Stimulated activated CD4-positive, alpha-beta T cell treated with anti-CD3 and anti-CD28 coated beads, Interleukin-15, amount 100 ng/mL, for 48 hours (primary cell): ENCODE measurements at regions not wholly inside any gene's neighbourhood (a gene's known extent, or its start where the extent isn't known, plus 50 kb on each side); places are given as distances from the start of the nearest gene placed in this dataset.

Experiments
- DNase-seq, 2 donors: peaks; one replicate each; pipeline ENCODE4 v3.0.0-alpha.2; 2020; ENCODE audit warnings: low read depth in 2 of 2

DNA sequence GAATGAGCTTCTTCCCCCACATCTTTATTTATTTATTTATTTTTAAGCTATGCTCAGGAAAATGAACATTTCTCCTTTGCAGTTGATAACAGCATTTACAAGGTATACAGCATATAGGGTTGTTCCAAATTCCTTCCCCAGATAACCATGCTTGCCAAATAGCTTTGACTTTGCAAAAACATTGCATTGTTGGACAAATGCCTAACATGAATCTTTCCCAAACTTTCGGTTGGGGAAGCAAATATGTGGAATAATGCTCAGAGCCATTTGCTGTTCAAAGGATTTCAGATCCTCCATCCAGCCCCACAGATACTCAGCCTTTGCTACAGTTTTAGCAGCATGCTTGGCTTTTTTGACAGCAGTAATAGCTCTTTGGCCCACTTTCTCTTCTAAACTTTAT, 127.2 kb upstream of the AGA start:
- no peak for DNase-seq

- no peak for DNase-seq
Observed at GRCh38 chr4:177573507-177573906, 131.3 kb upstream of the AGA start.

- DNase-seq, result no peak
Observed at GRCh38 chr4:177574446-177574845, 132.2 kb upstream of the AGA start.

DNA sequence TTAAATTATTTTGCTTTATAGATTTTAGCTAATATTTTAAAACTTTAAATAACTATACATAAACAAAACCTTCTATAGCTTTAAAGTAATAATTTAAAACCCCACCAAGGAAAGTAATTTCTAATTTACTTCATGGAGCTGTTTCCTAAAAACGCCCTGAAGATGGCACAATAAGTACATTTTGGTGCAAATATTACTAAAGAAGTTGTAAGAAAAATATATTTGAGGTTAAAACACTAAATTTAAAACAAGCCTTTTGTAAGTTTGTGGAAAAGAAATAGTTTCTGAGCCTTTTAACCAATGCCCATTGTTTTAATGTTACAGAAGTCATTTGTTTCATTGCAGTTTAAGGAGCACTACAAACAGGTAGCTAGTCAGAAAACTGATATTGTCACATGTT, 137.4 kb upstream of the AGA start:
- no peak for DNase-seq

GRCh38 chr4:177582992-177583391, 140.8 kb upstream of the AGA start:
- DNase-seq, result no peak

- no peak for DNase-seq
Observed at GRCh38 chr4:177587989-177588388, 145.8 kb upstream of the AGA start.

DNA sequence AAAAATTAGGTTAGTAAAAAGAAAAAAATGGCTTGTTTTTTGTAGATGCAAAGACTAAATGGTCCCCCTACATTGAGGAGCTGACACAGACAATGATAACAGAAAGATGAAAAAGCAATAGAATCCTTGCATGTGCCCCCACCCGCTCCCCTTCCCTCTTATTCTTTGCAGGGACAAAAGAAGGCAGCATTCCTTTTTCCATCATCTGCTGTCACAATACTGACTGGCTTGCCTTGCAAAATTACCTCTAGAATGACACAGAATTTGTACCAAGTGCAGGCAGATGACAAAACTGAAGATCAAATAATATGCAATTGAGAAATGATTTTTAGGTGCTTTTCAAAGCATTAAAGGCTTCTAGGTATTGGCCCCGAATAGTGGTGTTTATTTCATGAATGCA, 153.1 kb upstream of the AGA start:
- no peak for DNase-seq

- DNase-seq, result peak; percentile 30 to 34
Observed at GRCh38 chr4:177596035-177596434, 153.8 kb upstream of the AGA start.

DNA sequence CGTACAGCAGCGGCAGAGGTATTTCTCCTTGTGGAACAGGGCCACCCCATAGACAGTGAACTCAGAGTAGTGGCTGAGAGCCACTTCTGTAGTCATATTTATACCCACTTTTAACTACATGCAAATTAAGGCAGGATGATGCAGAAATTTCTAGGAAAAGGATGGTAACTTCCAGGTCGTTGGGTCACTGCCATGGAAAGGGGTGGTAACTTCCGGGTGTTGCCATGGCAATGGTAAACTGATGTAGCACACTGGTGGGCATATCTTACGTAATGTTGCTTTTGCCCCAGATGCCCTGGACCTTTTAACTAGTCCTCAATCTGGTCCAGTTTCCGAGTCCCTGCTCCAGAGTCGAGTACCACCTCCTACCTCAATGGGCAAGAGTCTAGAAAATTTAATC, 154.8 kb upstream of the AGA start:
- no peak for DNase-seq

GRCh38 chr4:177605252-177605651, 163.0 kb upstream of the AGA start:
- DNase-seq, result no peak

GRCh38 chr4:177607111-177607573, 164.9 kb upstream of the AGA start:
- DNase-seq, result no peak

GRCh38 chr4:177611974-177612664, 169.9 kb upstream of the AGA start:
- no peak for DNase-seq

DNA sequence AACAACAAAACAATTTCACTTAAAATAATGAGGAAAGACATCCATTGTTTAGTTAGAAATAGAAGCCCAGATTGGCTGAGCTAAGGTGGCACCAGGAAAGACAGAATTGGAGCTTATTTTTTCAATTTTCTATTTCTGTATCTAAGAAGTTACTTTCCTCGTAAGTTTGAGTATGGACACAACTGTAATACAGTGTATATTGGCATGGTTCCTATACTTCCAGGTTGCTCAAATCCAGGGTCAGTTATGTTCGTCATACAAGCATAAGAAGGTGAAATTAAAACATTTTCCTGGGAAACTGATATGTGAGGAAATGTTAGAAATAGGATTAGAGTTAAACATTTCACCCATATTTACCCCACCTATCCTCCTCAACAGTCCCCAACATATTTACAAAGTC, 170.4 kb upstream of the AGA start:
- no peak for DNase-seq

DNA sequence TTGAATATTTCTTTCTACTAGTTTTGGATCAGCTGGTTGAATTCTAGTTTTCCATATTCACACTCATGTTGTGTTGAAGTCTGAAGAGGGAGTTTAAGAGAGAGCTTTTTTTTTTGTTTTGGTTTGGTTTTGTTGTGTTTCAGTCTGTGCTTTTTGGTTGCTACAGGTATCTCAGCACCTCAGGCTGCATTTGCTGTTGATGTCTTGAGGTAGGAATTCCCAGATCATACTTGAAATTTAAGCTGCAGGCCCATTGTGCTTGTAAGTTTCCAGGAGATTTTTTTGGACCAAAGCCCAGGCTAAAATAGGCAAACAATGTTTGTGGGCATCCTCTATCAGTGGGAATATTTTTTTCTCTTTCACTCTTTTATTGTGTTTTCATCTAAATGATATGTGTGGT, 190.2 kb upstream of the AGA start:
- no peak for DNase-seq

GRCh38 chr4:177638871-177639270, 196.6 kb upstream of the AGA start:
- DNase-seq, result no peak

- DNase-seq, result no peak
Observed at GRCh38 chr4:177640864-177641263, 198.6 kb upstream of the AGA start.

DNA sequence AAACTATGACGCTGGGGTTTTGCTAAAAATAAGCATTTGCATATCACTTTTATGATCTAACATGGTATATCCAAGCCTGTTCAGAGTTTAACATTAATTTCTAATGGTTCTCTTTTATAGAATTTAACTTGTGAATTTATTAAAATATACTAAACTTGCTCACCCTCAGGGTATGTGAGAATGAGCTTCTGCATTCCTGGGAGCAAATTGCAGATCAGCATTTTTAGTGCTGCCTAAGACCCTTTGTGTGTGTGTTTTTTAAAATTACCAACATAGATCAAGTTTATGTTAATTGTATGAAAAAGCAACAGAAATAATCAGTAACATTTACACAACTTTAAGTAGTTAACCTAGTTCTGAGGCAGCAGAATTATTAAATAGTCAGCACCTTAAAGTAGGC, 218.0 kb upstream of the AGA start:
- no peak for DNase-seq

DNA sequence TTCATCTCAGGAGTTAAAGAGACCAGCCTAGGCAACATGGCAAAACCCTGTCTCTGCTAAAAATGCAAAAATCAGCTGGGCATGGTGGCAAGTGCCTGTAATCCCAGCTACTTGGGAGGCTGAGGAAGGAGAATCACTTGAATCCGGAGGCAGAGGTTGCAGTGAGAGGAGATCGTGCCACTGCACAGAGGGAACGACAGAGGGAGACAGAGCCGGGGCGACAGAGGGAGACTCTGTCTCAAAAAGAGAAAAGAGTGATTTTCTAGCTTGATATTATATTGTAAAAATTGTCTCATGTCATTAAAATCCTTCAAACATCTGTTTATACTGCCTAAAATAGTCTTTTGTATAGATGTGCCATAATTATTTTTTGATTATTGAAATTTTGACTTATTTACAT, 225.4 kb upstream of the AGA start:
- no peak for DNase-seq

DNA sequence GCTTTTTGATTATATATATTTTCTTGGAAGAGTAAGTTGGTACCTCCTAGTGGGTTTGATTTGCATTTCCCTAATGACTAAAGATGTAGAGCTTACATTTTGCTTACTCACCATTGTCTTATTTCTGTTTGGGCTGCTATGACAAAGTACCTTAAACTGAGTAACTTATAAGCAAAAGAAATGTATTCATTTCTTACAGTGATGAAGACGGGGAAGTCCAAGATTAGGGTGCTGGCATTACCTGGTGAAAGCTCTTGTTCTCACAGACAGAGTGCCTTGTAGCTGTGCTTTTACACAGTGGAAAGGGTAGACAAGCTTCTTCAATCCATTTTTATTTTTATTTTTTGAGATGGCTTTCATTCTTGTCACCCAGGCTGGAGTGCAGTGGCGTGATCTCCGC, 229.2 kb upstream of the AGA start:
- DNase-seq, result no peak

DNA sequence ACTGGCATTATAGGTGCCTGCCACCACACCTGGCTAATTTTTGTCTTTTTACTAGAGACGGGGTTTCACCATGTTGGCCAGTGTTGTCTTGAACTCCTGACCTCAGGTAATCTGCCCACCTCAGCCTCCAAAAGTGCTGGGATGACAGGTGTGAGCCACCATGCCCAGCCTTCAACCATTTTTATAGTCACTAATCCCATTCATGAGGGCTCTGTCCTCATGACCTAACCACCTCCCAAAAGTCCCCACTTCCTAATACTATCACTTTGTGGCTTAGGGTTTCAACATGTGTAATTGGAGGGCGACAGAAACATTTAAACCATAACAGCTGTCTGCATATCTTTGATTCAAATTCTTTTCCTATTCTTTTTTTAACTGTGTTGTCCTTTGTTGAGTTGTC, 229.6 kb upstream of the AGA start:
- DNase-seq, result no peak

DNA sequence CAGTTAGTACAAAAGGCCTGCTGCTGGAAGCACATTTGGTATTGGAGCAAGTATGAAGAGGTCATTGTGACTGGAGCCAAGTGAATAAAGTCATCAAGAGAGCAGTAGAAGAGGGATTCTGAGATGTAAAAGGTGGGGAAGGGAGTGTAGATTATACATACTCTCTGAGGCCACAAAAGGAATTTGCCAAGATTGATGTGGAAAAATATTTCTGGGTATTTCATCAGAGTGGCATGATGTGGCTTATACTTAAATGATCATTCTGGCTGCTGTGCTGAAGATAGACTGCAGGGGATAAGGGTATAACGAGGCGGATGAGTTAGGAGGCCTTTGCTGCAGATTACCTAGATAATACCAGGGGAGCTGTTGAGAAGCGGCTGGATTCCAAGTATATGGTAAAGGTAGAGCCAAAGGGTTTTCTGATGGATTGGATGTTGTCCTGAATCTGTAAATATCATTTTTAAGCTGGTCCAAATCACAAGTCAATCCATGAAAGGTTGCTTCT, 231.8 kb upstream of the AGA start:
- no peak for DNase-seq

- no peak for DNase-seq
Observed at GRCh38 chr4:177680308-177680707, 238.1 kb upstream of the AGA start.

GRCh38 chr4:177681902-177682301, 239.7 kb upstream of the AGA start:
- no peak for DNase-seq

DNA sequence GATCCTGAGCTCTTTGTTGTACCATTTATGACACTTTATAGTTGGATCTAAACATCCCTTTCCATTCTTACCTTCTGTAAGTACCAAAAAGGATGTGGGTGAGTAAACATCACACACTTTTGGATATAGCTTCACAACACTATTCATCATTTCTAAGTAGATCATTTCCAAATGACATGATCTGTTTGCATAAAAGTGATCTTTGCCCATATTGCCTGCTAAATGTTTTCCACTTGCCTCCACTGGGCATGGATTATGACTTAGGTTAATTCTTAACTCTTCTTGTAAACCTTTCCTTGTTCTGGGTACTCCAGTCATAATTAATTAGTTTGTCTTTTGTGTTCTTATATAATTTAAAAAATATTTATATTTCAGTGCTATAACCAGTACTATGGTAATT, 244.9 kb upstream of the AGA start:
- no peak for DNase-seq
